AG04450 (cell line): ENCODE measurements at regions not wholly inside any gene's neighbourhood (a gene's known extent, or its start where the extent isn't known, plus 50 kb on each side); places are given as distances from the start of the nearest gene placed in this dataset.

Experiments used
- CTCF ChIA-PET: fragments of 300-600, 350-600 bp; formaldehyde crosslinking; extraction: SDS; loops from one replicate; lab custom pipeline; 2022; ENCODE audit warnings: antibody characterized with exemption, inconsistent platforms; lab: Charles Lee
- POLR2A ChIA-PET: fragments of 350-600 bp; formaldehyde crosslinking; extraction: SDS; loops from one replicate; lab custom pipeline; 2021; ENCODE audit warnings: antibody characterized with exemption, inconsistent platforms; lab: Yijun Ruan, JAX
- DNase-seq: peaks from one replicate; pipeline ENCODE4 v3.0.0-alpha.2; 2011; ENCODE audit warnings: low read depth, low spot score
- H3K27ac ChIP-seq: one replicate; pipeline ENCODE4 v1.5.1; 2012; ENCODE audit warnings: low read depth, low read length, control low read depth
- H3K27me3 ChIP-seq: one replicate; pipeline ENCODE4 v1.6.0; 2012; ENCODE audit warnings: low read length; ENCODE audit not compliant: control insufficient read depth, insufficient read depth
- H3K4me3 ChIP-seq: 2 replicates; pipeline ENCODE4 v1.5.1; 2011; ENCODE audit warnings: mild to moderate bottlenecking, low read depth, low read length, control low read depth
- H3K9me3 ChIP-seq: 2 replicates; pipeline ENCODE4 v1.5.1; 2012; ENCODE audit warnings: low read length; ENCODE audit not compliant: control insufficient read depth, insufficient read depth
- TF ChIP-seq, protein P1 (sequence below): IDR thresholded peaks from 2 replicates; pipeline ENCODE4 v1.5.1; 2011; ENCODE audit warnings: low read depth, low read length, control low read depth, inconsistent platforms

- Histone ChIP-seq H3K9me3 (peaks cover 78% of the 10 kb centered on the region), H3K27me3 (no peaks in the 10 kb centered on the region), H3K27ac (no peak overlapping the region), H3K4me3 (no peak overlapping the region)
- DNase-seq = no peak
- ChIA-PET CTCF (no interaction called here), POLR2A (no interaction called here)
- TF ChIP-seq, protein P1, sequence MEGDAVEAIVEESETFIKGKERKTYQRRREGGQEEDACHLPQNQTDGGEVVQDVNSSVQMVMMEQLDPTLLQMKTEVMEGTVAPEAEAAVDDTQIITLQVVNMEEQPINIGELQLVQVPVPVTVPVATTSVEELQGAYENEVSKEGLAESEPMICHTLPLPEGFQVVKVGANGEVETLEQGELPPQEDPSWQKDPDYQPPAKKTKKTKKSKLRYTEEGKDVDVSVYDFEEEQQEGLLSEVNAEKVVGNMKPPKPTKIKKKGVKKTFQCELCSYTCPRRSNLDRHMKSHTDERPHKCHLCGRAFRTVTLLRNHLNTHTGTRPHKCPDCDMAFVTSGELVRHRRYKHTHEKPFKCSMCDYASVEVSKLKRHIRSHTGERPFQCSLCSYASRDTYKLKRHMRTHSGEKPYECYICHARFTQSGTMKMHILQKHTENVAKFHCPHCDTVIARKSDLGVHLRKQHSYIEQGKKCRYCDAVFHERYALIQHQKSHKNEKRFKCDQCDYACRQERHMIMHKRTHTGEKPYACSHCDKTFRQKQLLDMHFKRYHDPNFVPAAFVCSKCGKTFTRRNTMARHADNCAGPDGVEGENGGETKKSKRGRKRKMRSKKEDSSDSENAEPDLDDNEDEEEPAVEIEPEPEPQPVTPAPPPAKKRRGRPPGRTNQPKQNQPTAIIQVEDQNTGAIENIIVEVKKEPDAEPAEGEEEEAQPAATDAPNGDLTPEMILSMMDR = no peak
Measured at GRCh38 chr11:134468796-134469195, 56.8 kb upstream of the B3GAT1 start.

GRCh38 chr11:134468081-134468668 is 56.1 kb upstream of the B3GAT1 start:
- POLR2A ChIA-PET = no interaction called here
- H3K9me3 ChIP-seq = peaks cover 76% of the 10 kb centered on the region
- DNase-seq = no peak
- TF ChIP-seq, protein P1 = no peak
- H3K27me3 ChIP-seq = no peaks in the 10 kb centered on the region
- CTCF ChIA-PET = no interaction called here
- H3K4me3 ChIP-seq = no peak overlapping the region
- no peak overlapping the region for H3K27ac ChIP-seq

GRCh38 chr11:134466610-134467567 is 54.8 kb upstream of the B3GAT1 start:
- peaks cover 64% of the 10 kb centered on the region for H3K9me3 ChIP-seq
- no peak for DNase-seq
- H3K27ac ChIP-seq = no peak overlapping the region
- H3K27me3 ChIP-seq = no peaks in the 10 kb centered on the region
- ChIA-PET POLR2A (no interaction called here), CTCF (no interaction called here)
- TF ChIP-seq, protein P1 = no peak
- H3K4me3 ChIP-seq = no peak overlapping the region

GRCh38 chr11:134466156-134466555 is 54.1 kb upstream of the B3GAT1 start:
- DNase-seq = no peak
- Histone ChIP-seq H3K9me3 (peaks cover 57% of the 10 kb centered on the region), H3K27me3 (no peaks in the 10 kb centered on the region), H3K27ac (no peak overlapping the region), H3K4me3 (no peak overlapping the region)
- TF ChIP-seq, protein P1 = no peak
- ChIA-PET CTCF (no interaction called here), POLR2A (no interaction called here)
